GM12875 (cell line): ENCODE measurements at regions not wholly inside any gene's neighbourhood (a gene's known extent, or its start where the extent isn't known, plus 50 kb on each side); places are given as distances from the start of the nearest gene placed in this dataset.

ENCODE experiments used
- H3K4me3 ChIP-seq: one replicate; pipeline ENCODE4 v1.5.1; 2011; ENCODE audit warnings: low read depth, low read length, control low read depth
- TF ChIP-seq, protein P1 (sequence below): IDR thresholded peaks from 2 replicates; pipeline ENCODE4 v1.5.1; 2011; ENCODE audit warnings: low read depth, mild to moderate bottlenecking, control low read depth, inconsistent platforms, low read length, moderate library complexity, borderline replicate concordance; ENCODE audit not compliant: insufficient read depth

DNA sequence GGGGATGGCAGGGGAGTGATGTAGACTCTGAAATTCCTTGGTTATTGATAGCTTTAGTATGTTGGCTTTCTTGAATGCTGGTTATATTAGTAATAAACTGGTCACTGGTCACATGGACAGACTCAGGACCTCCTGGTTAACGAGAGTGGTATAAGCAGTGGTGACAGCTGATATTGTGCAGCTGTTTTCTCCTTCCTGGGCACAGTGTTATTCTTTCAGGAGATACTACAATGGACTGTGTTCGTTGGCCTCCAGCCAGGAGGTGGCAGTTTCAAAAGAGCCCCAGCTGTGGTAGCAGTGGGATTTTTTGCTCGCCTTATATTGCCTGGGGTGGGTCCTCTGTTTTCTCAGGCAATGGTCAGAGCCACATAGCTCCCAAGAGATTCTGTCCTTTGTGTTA, 181.6 kb upstream of the RBMS3 start:
- no peak overlapping the region for H3K4me3 ChIP-seq
- TF ChIP-seq, protein P1, sequence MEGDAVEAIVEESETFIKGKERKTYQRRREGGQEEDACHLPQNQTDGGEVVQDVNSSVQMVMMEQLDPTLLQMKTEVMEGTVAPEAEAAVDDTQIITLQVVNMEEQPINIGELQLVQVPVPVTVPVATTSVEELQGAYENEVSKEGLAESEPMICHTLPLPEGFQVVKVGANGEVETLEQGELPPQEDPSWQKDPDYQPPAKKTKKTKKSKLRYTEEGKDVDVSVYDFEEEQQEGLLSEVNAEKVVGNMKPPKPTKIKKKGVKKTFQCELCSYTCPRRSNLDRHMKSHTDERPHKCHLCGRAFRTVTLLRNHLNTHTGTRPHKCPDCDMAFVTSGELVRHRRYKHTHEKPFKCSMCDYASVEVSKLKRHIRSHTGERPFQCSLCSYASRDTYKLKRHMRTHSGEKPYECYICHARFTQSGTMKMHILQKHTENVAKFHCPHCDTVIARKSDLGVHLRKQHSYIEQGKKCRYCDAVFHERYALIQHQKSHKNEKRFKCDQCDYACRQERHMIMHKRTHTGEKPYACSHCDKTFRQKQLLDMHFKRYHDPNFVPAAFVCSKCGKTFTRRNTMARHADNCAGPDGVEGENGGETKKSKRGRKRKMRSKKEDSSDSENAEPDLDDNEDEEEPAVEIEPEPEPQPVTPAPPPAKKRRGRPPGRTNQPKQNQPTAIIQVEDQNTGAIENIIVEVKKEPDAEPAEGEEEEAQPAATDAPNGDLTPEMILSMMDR, result no peak

DNA sequence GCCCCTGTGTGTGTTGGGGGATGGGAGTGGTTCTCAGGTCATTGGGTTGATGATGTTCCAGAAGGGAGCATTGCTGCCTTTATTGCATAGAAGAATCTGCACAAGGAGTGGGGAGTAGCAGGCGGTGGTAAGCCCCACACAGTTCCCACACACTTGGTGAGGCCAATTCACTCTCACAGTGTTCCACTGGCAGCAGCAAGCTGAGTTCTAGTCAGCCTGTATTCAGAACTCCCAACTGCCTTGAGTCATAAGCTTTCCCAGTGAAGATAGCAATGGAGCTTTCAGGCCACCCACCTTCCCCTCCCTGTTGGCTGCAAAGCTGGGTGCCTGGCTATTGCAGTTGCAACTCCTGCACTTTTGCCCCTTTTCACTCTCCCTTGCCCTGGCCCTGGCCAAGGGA, 181.1 kb upstream of the RBMS3 start:
- H3K4me3 ChIP-seq, result no peak overlapping the region
- TF ChIP-seq, protein P1, result no peak

DNA sequence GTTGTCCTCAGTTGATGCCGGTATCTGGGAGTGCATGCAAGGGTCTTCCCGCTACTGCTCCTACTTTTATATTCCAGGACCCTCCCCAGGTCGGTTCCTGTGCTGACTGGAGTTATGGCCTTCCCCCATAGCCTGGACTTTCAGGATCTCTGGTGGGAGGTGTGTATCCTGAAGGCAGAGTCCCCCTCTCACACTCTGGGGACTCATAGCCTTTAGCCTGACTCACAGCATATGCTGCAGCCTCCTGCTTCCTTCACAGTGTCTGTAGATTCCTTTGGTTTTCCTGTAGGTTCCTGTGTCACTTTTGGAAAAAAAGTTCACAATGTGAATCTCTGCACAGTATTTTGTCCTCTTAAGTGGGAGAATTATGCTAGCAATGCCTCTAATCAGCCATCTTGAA, 180.6 kb upstream of the RBMS3 start:
- TF ChIP-seq, protein P1, result no peak
- no peak overlapping the region for H3K4me3 ChIP-seq

DNA sequence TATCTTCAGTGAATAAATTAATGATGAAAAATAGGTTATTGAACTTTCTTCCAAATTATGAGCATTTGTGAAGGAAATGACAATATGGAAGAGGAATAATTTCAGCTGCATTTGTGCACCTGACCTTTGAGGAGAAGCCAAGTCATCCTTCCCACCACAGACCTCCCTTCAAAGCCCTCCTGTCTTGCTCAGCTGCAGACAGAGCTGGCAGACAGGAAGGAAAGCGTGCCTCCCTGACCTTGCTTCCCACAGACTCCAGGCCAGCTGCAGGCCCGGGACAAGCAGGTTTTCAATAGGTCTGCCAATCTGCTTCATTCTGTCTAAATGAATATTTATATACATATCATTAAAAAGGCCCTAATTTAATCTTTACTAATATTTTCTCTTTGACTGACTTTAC, 152.9 kb upstream of the RBMS3 start:
- H3K4me3 ChIP-seq, result no peak overlapping the region
- TF ChIP-seq, protein P1, result no peak

DNA sequence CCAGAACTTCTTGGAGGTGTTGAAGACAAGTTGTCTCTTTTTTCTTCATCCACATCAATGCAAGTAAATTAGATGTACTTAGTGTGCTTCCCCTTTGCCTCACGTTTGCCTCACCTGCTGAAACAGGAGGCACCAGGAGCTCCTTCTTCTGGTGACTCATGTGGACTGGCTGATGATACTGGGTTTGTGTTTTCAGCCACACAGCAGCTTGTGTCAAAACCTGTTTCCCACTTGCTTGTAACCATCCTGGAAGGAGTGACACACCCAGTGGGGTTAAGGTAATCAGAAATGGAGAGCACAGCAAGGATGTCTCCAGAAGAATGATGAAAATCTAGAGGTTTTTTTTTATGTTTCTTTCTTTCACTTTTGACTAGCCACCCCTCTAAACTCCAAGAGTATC, 143.3 kb upstream of the RBMS3 start:
- TF ChIP-seq, protein P1, result no peak
- no peak overlapping the region for H3K4me3 ChIP-seq

DNA sequence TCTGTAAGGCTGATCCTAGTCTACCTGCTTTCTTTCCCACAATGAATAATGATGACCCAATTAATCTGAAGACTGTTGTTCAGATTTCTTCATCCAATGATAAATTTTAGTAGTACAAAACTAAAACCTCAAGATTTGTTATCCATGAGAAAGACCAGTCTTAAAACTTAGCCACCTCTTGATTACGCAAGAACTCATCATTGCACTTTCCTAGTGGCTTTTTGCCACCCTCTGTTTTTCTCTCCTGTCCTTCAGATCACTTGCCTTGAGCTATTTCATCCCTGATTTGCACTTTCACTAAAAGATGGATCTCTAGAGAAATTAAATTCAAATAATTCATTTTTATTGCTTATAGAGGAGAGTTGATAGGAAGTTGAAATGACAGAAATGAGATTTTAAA, 142.7 kb upstream of the RBMS3 start:
- TF ChIP-seq, protein P1, result no peak
- no peak overlapping the region for H3K4me3 ChIP-seq

DNA sequence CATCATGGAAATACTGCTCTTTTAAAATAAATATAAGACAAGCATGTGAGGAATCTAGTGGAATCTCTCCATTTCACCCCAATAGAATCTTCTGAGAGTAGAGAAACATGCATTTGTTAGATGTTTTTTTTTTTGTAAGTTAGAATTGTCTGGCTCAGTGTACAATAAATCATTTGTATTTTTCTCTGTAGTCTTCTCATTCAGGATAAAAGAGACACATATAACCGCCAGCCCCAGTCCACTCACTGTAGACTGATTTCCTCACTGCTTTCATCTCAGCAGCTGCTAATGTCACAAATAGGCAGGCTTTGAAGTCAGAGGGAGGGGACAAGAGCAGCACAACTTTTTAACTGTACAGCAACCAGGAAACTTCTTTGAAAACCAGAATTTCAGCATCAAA, 140.2 kb upstream of the RBMS3 start:
- TF ChIP-seq, protein P1, result no peak
- H3K4me3 ChIP-seq, result no peak overlapping the region
